SK-N-SH (cell line): ENCODE measurements at regions not wholly inside any gene's neighbourhood (a gene's known extent, or its start where the extent isn't known, plus 50 kb on each side); places are given as distances from the start of the nearest gene placed in this dataset.

Experiments
- CTCF ChIA-PET: fragments of 300-600, 350-600 bp; formaldehyde crosslinking; extraction: SDS; loops from one replicate; lab custom pipeline; 2021; lab: Yijun Ruan, JAX
- POLR2A ChIA-PET: fragments of 350-600 bp; sonication (Branson Sonifier 250); formaldehyde crosslinking; extraction: SDS; loops from one replicate; lab custom pipeline; 2020; ENCODE audit warnings: antibody characterized with exemption, inconsistent platforms; lab: Yijun Ruan, JAX
- DNase-seq: peaks from one replicate; pipeline ENCODE4 v3.0.0; 2012
- H2AFZ ChIP-seq: fragments of 200-600 bp; sonication (generic); 2 replicates; pipeline ENCODE4 v1.8.1; 2016; ENCODE audit warnings: antibody characterized with exemption, mild to moderate bottlenecking, low read depth
- H3F3A ChIP-seq: fragments of 200-600 bp; sonication (generic); replicated peaks from 2 replicates; pipeline ENCODE3; 2016; ENCODE audit warnings: antibody characterized with exemption, mild to moderate bottlenecking; ENCODE audit not compliant: insufficient read depth
- H3K27ac ChIP-seq, 2 experiments: fragments of 200-500 bp in 1 of 2; fragments of 200-600 bp in 1 of 2; sonication (Bioruptor generic) in 1 of 2; sonication (generic), shearing (Covaris generic) in 1 of 2; 2 replicates each; pipeline versions ENCODE4 v1.5.1 to v1.6.1; 2014 to 2016; ENCODE audit warnings: low read depth in 2 of 2, inconsistent platforms in 1 of 2, low read length in 1 of 2, mild to moderate bottlenecking in 1 of 2, mixed read lengths in 1 of 2
- H3K27me3 ChIP-seq: fragments of 200-600 bp; sonication (generic), shearing (Covaris generic); 2 replicates; pipeline ENCODE4 v1.6.1; 2016; ENCODE audit warnings: mixed run types; ENCODE audit not compliant: insufficient read depth
- H3K36me3 ChIP-seq, 2 experiments: fragments of 200-500 bp in 1 of 2; fragments of 200-600 bp in 1 of 2; sonication (Bioruptor generic) in 1 of 2; sonication (generic) in 1 of 2; replicated peaks in 1 of 2; 2 replicates each; pipeline versions ENCODE3 to v1.5.1; 2014 to 2016; ENCODE audit warnings: low read length in 1 of 2, mild to moderate bottlenecking in 1 of 2; ENCODE audit not compliant: insufficient read depth in 2 of 2, control insufficient read depth in 1 of 2
- H3K4me1 ChIP-seq, 2 experiments: fragments of 200-500 bp in 1 of 2; fragments of 200-600 bp in 1 of 2; sonication (Bioruptor generic) in 1 of 2; sonication (generic), shearing (Covaris generic) in 1 of 2; 2 replicates each; pipeline versions ENCODE4 v1.5.1 to v1.6.1; 2014 to 2016; ENCODE audit warnings: low read depth in 1 of 2, low read length in 1 of 2, mixed run types in 1 of 2; ENCODE audit not compliant: insufficient read depth in 2 of 2, control insufficient read depth in 1 of 2
- H3K4me2 ChIP-seq: fragments of 200-600 bp; sonication (generic), shearing (Covaris generic); 2 replicates; pipeline ENCODE4 v1.6.1; 2017; ENCODE audit warnings: mixed run types
- H3K4me3 ChIP-seq, 2 experiments: fragments of 200-500 bp in 1 of 2; fragments of 200-600 bp in 1 of 2; sonication (Bioruptor generic) in 1 of 2; sonication (generic), shearing (Covaris generic) in 1 of 2; 2 replicates each; pipeline versions ENCODE4 v1.5.1 to v1.8.1; 2014 to 2016; ENCODE audit warnings: low read depth in 2 of 2, inconsistent platforms in 1 of 2, low read length in 1 of 2, mild to moderate bottlenecking in 1 of 2, mixed read lengths in 1 of 2, moderate library complexity in 1 of 2
- H3K79me2 ChIP-seq: fragments of 200-600 bp; sonication (generic); 2 replicates; pipeline ENCODE4 v1.8.1; 2017; ENCODE audit warnings: mild to moderate bottlenecking; ENCODE audit not compliant: insufficient read depth
- H3K9ac ChIP-seq: fragments of 200-600 bp; sonication (generic); 2 replicates; pipeline ENCODE4 v1.6.1; 2017; ENCODE audit warnings: mixed run types
- H3K9me2 ChIP-seq: fragments of 200-600 bp; sonication (generic); 2 replicates; pipeline ENCODE4 v1.6.1; 2017; ENCODE audit warnings: mixed run types
- H3K9me3 ChIP-seq: fragments of 200-600 bp; sonication (generic); 2 replicates; pipeline ENCODE4 v1.6.1; 2017; ENCODE audit warnings: mixed run types, mild to moderate bottlenecking, moderate library complexity
- H4K20me1 ChIP-seq: fragments of 200-600 bp; sonication (generic); 2 replicates; pipeline ENCODE4 v1.6.1; 2017; ENCODE audit warnings: mild to moderate bottlenecking, mixed run types; ENCODE audit not compliant: insufficient read depth
- CHD2 ChIP-seq: fragments of 150-350 bp; IDR thresholded peaks from 2 replicates; pipeline ENCODE4 v1.6.1; 2018; ENCODE audit warnings: low read length; ENCODE audit not compliant: partially characterized antibody
- FOSL2 ChIP-seq: IDR thresholded peaks from 2 replicates; pipeline ENCODE4 v1.4.0; 2012; ENCODE audit warnings: low read depth, mild to moderate bottlenecking, moderate library complexity, borderline replicate concordance
- FOXJ3 ChIP-seq: sonication (generic); formaldehyde crosslinking; IDR thresholded peaks from 2 replicates; pipeline ENCODE4 v1.5.1; 2020; ENCODE audit warnings: mild to moderate bottlenecking, missing genetic modification reagents
- GABPA ChIP-seq: IDR thresholded peaks from 2 replicates; pipeline ENCODE4 v1.4.0; 2012; ENCODE audit warnings: low read depth, mild to moderate bottlenecking
- GATA2 ChIP-seq: sonication (generic); formaldehyde crosslinking; IDR thresholded peaks from 2 replicates; pipeline ENCODE4 v1.5.0; 2020; ENCODE audit warnings: mild to moderate bottlenecking, missing genetic modification reagents
- IRF3 ChIP-seq: fragments of 150-350 bp; IDR thresholded peaks from 2 replicates; pipeline ENCODE4 v1.6.1; 2016; ENCODE audit warnings: mild to moderate bottlenecking, low read depth, low read length
- JUND ChIP-seq: IDR thresholded peaks from 2 replicates; pipeline ENCODE4 v1.4.0; 2012
- MAX ChIP-seq: IDR thresholded peaks from 2 replicates; pipeline ENCODE4 v1.4.0; 2012; ENCODE audit warnings: low read depth
- MXI1 ChIP-seq: IDR thresholded peaks from 2 replicates; pipeline ENCODE4 v1.6.1; 2012; ENCODE audit warnings: mild to moderate bottlenecking, low read depth, low read length, improper control_type of control experiment
- NFIC ChIP-seq: IDR thresholded peaks from 2 replicates; pipeline ENCODE4 v1.4.0; 2012; ENCODE audit warnings: borderline replicate concordance
- NRF1 ChIP-seq: IDR thresholded peaks from 2 replicates; pipeline ENCODE4 v1.6.1; 2012; ENCODE audit warnings: low read depth, mild to moderate bottlenecking, low read length
- PBX3 ChIP-seq: IDR thresholded peaks from 2 replicates; pipeline ENCODE4; 2012
- RAD21 ChIP-seq: IDR thresholded peaks from 2 replicates; pipeline ENCODE4 v1.6.1; 2012; ENCODE audit warnings: mild to moderate bottlenecking, low read length
- RFX5 ChIP-seq: IDR thresholded peaks from 2 replicates; pipeline ENCODE4 v1.6.1; 2012; ENCODE audit warnings: mild to moderate bottlenecking, improper control_type of control experiment, low read length
- SIN3A ChIP-seq: IDR thresholded peaks from 2 replicates; pipeline ENCODE4 v1.6.1; 2012; ENCODE audit warnings: low read depth, mild to moderate bottlenecking, low read length, moderate library complexity, borderline replicate concordance
- SMC3 ChIP-seq: IDR thresholded peaks from 2 replicates; pipeline ENCODE4 v1.6.1; 2012; ENCODE audit warnings: low read depth, low read length, improper control_type of control experiment
- TAF1 ChIP-seq: IDR thresholded peaks from 2 replicates; pipeline ENCODE4 v1.6.1; 2012; ENCODE audit warnings: low read depth, mild to moderate bottlenecking, low read length, moderate library complexity, borderline replicate concordance
- TCF12 ChIP-seq: IDR thresholded peaks from 2 replicates; pipeline ENCODE4 v1.4.0; 2012
- TEAD4 ChIP-seq: IDR thresholded peaks from 2 replicates; pipeline ENCODE4 v1.4.0; 2012; ENCODE audit warnings: mild to moderate bottlenecking, borderline replicate concordance; ENCODE audit not compliant: insufficient read depth
- USF2 ChIP-seq: fragments of 150-350 bp; IDR thresholded peaks from 2 replicates; pipeline ENCODE4 v1.6.1; 2017; ENCODE audit warnings: antibody characterized with exemption, low read length, low read depth, borderline replicate concordance
- YY1 ChIP-seq: IDR thresholded peaks from 2 replicates; pipeline ENCODE4 v1.4.0; 2012; ENCODE audit warnings: low read depth, mild to moderate bottlenecking
- ZBTB33 ChIP-seq: IDR thresholded peaks from 2 replicates; pipeline ENCODE4 v1.4.0; 2012; ENCODE audit warnings: low read depth, borderline replicate concordance
- WGBS: methylation state at CpG from one replicate; pipeline ENCODE4 v1.1.6; 2017; ENCODE audit warnings: low lambda C conversion rate; 5-methylcytosine and 5-hydroxymethylcytosine counted together

GRCh38 chr4:162878096-162878495 is 288.6 kb downstream of the NAF1 start:
- no peak overlapping the region for H3K4me2 ChIP-seq
- POLR2A ChIA-PET = no interaction called here
- H3F3A ChIP-seq = no peaks in the 10 kb centered on the region
- CTCF ChIA-PET = no interaction called here
- H3K9me3 ChIP-seq = no peaks in the 10 kb centered on the region; the same call in 1 of the 2 replicates
- H3K36me3 ChIP-seq = no peaks in the 10 kb centered on the region
- no peaks in the 10 kb centered on the region for H3K9me2 ChIP-seq
- H2AFZ ChIP-seq = no peak overlapping the region
- H3K79me2 ChIP-seq = no peaks in the 10 kb centered on the region
- 3% methylated on average over 1 of the region's 1 CpG for WGBS
- H4K20me1 ChIP-seq = no peaks in the 10 kb centered on the region
- no peak for DNase-seq
- H3K4me3 ChIP-seq = no peak overlapping the region
- no peaks in the 10 kb centered on the region; the same call in 1 of the 2 replicates for H3K27me3 ChIP-seq
- no peaks in the 10 kb centered on the region for H3K4me1 ChIP-seq
- no peak for TF ChIP-seq JUND
- TF ChIP-seq MAX = no peak
- no peak for TF ChIP-seq NRF1
- TF ChIP-seq TEAD4 = no peak
- no peak for TF ChIP-seq MXI1
- no peak for TF ChIP-seq CHD2
- no peak for TF ChIP-seq PBX3
- TF ChIP-seq FOSL2 = no peak
- no peak for TF ChIP-seq RAD21
- no peak for TF ChIP-seq SMC3
- TF ChIP-seq GATA2 (CRISPR knock-in tag) = no peak
- TF ChIP-seq USF2 = no peak
- TF ChIP-seq TAF1 = no peak
- no peak for TF ChIP-seq NFIC
- no peak for TF ChIP-seq IRF3
- no peak overlapping the region for H3K9ac ChIP-seq
- no peak overlapping the region for H3K27ac ChIP-seq

- H2AFZ ChIP-seq = no peak overlapping the region
- H3K9me2 ChIP-seq = no peaks in the 10 kb centered on the region
- H3K79me2 ChIP-seq = no peaks in the 10 kb centered on the region
- H3K9me3 ChIP-seq = no peaks in the 10 kb centered on the region; the same call in 1 of the 2 replicates
- H3K9ac ChIP-seq = no peak overlapping the region
- no peaks in the 10 kb centered on the region for H3K36me3 ChIP-seq
- DNase-seq = no peak
- H3K4me1 ChIP-seq = no peaks in the 10 kb centered on the region
- no peaks in the 10 kb centered on the region for H3F3A ChIP-seq
- no peaks in the 10 kb centered on the region; the same call in 1 of the 2 replicates for H3K27me3 ChIP-seq
- H4K20me1 ChIP-seq = no peaks in the 10 kb centered on the region
- H3K27ac ChIP-seq = no peak overlapping the region
- ChIA-PET POLR2A (no interaction called here), CTCF (no interaction called here)
- H3K4me3 ChIP-seq = no peak overlapping the region
- WGBS = 0% methylated on average over 2 of the region's 2 CpGs
- H3K4me2 ChIP-seq = no peak overlapping the region
- TF ChIP-seq FOXJ3 (no peak), GABPA (no peak), IRF3 (no peak), SMC3 (no peak), RFX5 (no peak), JUND (no peak), TAF1 (no peak), ZBTB33 (no peak), YY1 (no peak), NRF1 (no peak), USF2 (no peak), TCF12 (no peak), SIN3A (no peak)
Observed at GRCh38 chr4:162874748-162875147, 291.9 kb downstream of the NAF1 start.
